Progenitor cell of endocrine pancreas (in vitro differentiated cells): ENCODE measurements at regions not wholly inside any gene's neighbourhood (a gene's known extent, or its start where the extent isn't known, plus 50 kb on each side); places are given as distances from the start of the nearest gene placed in this dataset.
"Not testable (repeated sequence)": the region's sequence is repeated elsewhere in the genome, so short reads cannot be mapped to it uniquely, and the experiment has no call there.

Experiments
- DNase-seq: peaks from one replicate; pipeline ENCODE4 v3.0.0; 2021; ENCODE audit warnings: low spot score; ENCODE audit not compliant: unreplicated experiment
- H3K27ac Mint-ChIP-seq: 2 replicates; pipeline ENCODE4 v1.8.0; 2021; ENCODE audit warnings: mild to moderate bottlenecking, moderate library complexity, mixed read lengths
- H3K27me3 Mint-ChIP-seq: 2 replicates; pipeline ENCODE4 v1.8.0; 2021; ENCODE audit warnings: mixed read lengths
- H3K36me3 Mint-ChIP-seq: 2 replicates; pipeline ENCODE4 v1.8.0; 2022; ENCODE audit warnings: mixed read lengths; ENCODE audit not compliant: insufficient read depth
- H3K4me1 Mint-ChIP-seq: 2 replicates; pipeline ENCODE4 v1.8.0; 2021; ENCODE audit warnings: low read depth, mixed read lengths
- H3K4me3 Mint-ChIP-seq: 2 replicates; pipeline ENCODE4 v1.8.0; 2021; ENCODE audit warnings: low read depth, mild to moderate bottlenecking, moderate library complexity, mixed read lengths
- H3K9me3 Mint-ChIP-seq: 2 replicates; pipeline ENCODE4 v1.8.0; 2021; ENCODE audit warnings: low read depth, mixed read lengths

DNA sequence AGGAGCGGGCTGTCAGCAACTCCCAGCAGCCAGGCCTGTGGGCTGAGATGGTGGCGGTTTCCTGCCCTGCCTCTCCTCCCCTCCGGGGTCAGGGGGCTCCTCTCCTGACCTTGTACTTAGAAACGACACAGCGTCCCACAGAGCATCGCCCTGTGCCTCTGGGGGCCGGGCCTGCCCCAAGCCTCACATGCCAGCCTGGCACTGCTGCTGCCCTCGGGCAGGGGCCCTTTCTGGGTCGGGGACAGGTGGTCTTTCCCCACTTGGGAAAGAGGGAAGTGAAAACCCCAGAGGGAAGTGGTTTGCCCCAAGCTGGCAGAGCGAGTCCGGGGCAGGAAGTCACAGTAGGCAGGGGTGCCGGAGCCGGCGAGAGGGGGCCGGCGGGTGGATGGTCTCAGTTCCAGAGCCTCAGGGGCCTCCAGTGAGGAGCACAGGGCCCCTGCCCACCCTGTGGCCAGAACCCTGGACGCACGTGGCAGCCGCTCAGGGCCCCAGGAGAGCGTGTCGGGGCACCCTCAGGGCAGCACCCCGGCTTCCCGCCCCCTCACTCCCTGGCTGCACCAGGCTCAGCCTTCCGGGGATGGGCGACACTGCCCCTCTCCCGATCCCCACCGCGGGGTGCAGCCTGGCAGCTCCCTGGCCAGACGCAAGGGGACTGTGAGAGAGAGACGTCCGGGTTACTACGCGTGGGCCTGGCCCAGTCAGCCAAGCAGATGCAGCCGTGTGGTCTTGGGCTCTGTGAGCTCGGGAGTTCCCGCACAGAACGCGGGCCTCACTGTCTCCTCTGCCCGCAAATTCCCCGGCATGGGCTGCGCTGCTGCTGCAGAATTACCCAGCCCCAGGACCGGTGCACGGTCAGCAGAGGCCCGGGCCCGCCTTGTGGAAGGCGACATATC, 4382.9 kb upstream of the TPTE start:
- H3K4me3 Mint-ChIP-seq, H3K27ac Mint-ChIP-seq, H3K36me3 Mint-ChIP-seq, H3K4me1 Mint-ChIP-seq, H3K9me3 Mint-ChIP-seq, H3K27me3 Mint-ChIP-seq, DNase-seq: not testable (repeated sequence)

DNA sequence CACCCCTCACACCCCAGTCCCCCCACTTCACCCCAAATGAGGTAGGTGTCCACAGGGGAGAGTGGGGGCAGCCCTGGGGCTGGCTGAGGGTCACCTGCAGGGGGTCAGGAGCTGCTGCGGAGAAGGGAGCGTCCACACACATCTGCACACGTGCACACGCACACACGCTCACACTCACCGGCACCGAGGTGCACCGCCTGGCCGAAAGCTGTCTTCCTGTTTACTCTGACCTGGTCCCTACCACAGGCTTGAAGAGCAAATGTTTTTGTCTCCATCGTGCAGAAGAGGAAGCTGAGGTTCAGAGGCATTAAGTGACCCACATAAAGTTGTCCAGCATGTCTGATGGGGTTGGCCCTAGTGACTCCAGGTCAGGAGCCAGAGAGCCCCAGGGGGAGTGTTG, 4382.1 kb upstream of the TPTE start:
- not testable (repeated sequence) for H3K36me3 Mint-ChIP-seq, H3K4me1 Mint-ChIP-seq, DNase-seq, H3K27me3 Mint-ChIP-seq, H3K27ac Mint-ChIP-seq, H3K4me3 Mint-ChIP-seq, H3K9me3 Mint-ChIP-seq

DNA sequence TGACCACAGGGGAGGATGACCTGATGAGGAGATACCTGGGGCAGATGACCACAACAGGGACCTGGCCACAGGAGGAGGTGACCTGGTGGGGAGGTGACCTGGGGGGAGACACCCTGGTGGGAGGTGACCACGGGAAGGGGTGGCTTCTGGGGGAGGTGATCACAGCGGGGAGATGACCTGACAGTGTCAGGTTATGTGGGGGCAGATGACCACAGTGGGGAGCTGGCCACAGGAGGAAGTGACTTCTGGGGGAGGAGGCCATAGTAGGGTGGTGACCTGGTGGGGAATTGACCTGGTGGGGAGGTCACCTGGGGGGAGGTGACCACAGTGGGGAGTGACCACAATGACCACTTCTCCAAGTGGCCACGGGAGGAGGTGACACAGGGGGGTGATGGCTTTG, 4381.5 kb upstream of the TPTE start:
- H3K36me3 Mint-ChIP-seq, H3K27me3 Mint-ChIP-seq, H3K27ac Mint-ChIP-seq, DNase-seq, H3K4me1 Mint-ChIP-seq, H3K9me3 Mint-ChIP-seq, H3K4me3 Mint-ChIP-seq: not testable (repeated sequence)

DNA sequence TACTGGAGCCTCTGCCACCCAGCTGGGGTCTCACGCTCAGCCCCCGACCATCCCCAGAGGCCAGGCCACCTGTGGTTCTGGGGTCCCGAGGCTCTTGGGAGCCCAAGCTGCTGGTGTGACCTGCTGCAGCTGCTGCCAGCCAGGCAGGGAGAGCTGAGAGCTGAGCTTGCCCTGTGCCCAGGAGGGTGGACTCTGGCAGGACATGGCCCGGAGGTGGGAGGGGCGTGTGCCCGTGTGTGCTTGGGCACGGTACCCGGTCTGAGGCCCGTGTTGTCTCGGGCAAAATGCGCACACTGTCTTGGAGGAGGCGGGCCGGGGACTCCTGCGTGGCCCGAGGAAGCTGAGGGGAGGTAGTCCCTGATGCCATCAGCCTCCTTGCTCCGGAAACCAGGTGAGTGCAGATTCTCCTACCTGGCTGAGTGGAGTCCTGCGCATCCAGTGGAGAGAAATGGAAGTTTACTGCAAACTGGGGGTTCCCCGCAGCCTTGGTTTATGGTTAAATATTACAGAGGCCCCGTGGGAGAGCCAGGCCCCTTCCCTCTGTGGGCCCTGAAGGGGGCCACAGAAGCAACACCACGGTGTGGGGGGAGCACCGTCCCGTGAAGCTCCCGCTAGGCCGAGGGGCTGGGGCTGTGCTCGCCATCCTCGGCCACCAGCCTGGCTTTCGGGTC, 4380.8 kb upstream of the TPTE start:
- not testable (repeated sequence) for H3K4me3 Mint-ChIP-seq, H3K9me3 Mint-ChIP-seq, H3K4me1 Mint-ChIP-seq, H3K27me3 Mint-ChIP-seq, DNase-seq, H3K36me3 Mint-ChIP-seq, H3K27ac Mint-ChIP-seq

DNA sequence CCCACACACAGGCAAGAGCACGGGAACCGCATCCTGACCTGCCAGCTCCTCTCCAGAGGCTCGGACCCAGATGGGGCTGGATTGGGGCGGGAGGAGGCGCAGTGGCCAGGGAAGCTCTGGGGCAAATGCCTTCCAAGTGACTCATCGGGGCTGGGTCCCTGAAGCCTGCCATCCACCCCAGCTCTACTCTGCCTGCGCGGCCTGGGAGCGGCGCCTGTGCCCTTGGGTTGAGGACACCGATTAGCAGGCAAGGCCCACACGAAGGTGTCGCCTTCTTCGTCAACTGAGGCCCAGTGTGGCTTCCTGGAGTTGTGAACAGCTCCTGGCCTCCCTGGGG, 4380.3 kb upstream of the TPTE start:
- H3K4me3 Mint-ChIP-seq, H3K27me3 Mint-ChIP-seq, H3K4me1 Mint-ChIP-seq, H3K36me3 Mint-ChIP-seq, H3K9me3 Mint-ChIP-seq, H3K27ac Mint-ChIP-seq, DNase-seq: not testable (repeated sequence)

DNA sequence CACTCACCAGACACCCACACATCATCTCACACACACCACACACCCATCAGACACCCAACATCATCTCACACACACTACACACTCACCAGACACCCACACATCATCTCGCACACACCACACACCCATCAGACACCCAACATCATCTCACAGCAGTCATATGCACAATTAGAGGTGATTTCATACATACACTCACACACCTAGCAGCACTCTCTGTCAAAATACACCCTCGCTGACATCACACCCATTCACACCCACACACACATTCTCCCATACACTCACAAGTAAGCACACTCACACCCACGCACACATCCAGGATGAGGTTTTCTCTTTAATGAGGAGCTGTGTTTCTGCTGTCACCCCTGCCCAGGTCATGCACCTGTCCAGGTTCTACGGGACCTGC, 4368.2 kb upstream of the TPTE start:
- not testable (repeated sequence) for H3K4me1 Mint-ChIP-seq, H3K27me3 Mint-ChIP-seq, DNase-seq, H3K36me3 Mint-ChIP-seq, H3K27ac Mint-ChIP-seq, H3K4me3 Mint-ChIP-seq, H3K9me3 Mint-ChIP-seq

DNA sequence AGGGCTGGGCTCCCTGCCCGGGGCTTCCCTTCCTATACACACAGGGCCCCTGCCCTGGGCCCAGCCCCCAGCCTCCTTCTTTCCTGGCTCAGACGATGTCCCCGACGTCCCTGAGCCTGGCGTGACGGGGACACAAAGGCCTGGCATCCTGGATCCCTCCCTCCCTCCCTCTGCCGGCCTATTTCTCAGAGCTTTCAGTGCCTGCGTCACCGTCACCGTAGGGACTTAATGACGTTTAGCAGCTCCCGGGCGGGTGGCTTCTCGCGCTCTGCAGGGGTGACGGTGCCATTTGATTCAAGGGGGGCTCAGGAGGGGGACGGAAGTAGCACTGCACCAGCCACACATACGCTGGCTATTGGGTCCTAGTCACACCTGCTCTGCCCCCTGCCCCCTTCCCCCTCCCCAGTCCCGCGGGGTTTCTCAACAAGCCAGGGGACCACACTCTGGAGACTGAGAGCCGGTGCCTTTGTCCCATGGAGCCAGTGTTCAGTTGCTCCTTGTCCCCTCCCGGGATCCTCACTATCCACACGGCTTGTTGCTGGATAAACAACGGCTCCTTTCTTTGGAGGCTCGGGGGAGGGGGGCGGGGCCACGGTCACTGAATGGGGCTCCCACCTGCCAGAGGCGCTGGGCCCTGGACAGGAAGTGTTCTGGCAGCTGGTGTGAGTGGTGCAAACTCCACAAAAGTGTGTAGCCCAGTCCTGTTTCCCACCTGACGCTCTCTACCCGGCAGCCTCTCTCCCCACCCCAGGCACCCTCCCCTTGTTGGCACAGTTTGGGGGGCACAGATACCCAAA, 4366.7 kb upstream of the TPTE start:
- not testable (repeated sequence) for H3K9me3 Mint-ChIP-seq, H3K27me3 Mint-ChIP-seq, H3K27ac Mint-ChIP-seq, DNase-seq, H3K4me3 Mint-ChIP-seq, H3K4me1 Mint-ChIP-seq, H3K36me3 Mint-ChIP-seq

DNA sequence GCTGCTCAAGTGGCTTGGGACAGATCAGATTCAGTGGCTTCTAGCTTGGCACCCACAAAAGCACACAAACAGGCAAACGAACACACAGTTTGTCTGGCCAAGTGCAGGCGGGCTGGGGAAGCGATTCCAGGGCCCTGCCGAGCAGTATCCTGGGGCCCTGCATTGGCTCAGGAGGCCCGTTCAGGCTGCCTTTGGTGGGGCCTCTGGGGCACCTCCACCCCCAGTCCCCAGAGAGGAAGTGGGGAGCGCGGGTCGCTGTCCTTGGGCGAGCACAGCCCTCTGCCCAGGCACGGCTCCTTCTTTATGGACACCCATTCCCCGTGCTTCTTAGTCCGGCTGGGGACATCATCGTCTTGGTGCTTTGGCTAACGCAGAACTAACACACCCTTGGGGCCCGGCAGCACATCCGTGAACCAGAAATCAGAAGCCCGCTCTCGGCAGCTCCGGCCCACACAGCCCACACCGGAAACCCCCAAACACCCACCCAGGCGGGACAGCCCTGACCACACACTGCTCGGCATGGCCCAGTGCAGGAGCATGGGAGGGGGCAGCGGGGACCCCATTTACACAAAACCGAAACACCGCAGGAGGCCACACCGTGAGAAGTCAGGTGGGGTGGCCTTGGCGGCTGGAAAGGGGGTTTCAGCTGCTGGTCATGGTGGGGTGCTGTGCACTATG, 4364.5 kb upstream of the TPTE start:
- DNase-seq, H3K27me3 Mint-ChIP-seq, H3K27ac Mint-ChIP-seq, H3K9me3 Mint-ChIP-seq, H3K4me1 Mint-ChIP-seq, H3K4me3 Mint-ChIP-seq, H3K36me3 Mint-ChIP-seq: not testable (repeated sequence)

DNA sequence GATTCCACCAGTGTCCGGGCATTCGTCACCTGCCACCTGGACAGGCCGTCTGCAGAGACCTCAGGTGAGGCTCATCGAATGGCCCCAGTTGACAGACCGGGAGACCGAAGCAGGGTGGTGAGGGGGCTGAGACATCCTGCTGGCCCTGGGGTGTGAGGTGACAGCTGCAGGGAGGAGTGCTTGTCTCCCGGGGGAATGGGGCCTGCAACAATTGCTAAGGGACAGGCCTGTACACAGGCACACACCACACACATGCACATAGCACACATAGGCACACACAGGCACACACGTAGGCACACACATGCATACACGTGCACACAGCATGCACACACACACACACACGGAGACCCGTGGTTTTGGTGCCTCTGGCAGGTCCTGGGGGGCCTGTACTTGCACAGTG, 4363.9 kb upstream of the TPTE start:
- not testable (repeated sequence) for H3K9me3 Mint-ChIP-seq

DNA sequence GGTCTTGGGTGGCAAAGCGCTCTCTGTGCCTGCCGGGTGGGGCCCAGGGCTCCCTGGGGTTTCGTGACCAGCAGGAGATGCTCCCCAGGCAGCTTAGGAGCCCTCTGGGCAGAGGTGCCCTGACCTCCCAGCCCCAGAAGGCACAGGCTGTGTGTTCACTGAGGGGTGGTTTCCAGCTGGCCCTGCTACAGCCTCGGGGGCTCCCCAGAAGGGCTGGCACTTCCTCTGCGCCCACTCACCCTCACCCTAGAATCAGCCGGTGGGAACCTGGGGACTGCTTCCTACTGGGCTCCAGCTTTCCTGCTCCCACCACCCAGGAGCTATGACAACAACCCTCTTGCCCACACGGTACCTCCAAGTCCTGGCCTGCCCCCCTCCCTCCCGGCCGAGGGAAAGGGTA, 4363.2 kb upstream of the TPTE start:
- not testable (repeated sequence) for H3K4me1 Mint-ChIP-seq, DNase-seq, H3K36me3 Mint-ChIP-seq, H3K4me3 Mint-ChIP-seq, H3K27me3 Mint-ChIP-seq, H3K27ac Mint-ChIP-seq, H3K9me3 Mint-ChIP-seq

More for the DNA sequence above, 4363.9 kb upstream of the TPTE start:
- not testable (repeated sequence) for H3K36me3 Mint-ChIP-seq, DNase-seq, H3K27ac Mint-ChIP-seq, H3K27me3 Mint-ChIP-seq, H3K4me1 Mint-ChIP-seq, H3K4me3 Mint-ChIP-seq
